ACC112 (cell line): ENCODE measurements at regions not wholly inside any gene's neighbourhood (a gene's known extent, or its start where the extent isn't known, plus 50 kb on each side); places are given as distances from the start of the nearest gene placed in this dataset.

Experiments
- H2AFZ ChIP-seq: fragments of 200-600 bp; sonication (generic); one replicate; pipeline ENCODE4 v1.6.0; 2017; ENCODE audit warnings: antibody characterized with exemption, low read length; ENCODE audit not compliant: unreplicated experiment
- H3K27ac ChIP-seq: fragments of 200-600 bp; sonication (generic); 2 replicates; pipeline ENCODE4 v1.5.1; 2014; ENCODE audit warnings: low read depth, mild to moderate bottlenecking, antibody characterized with exemption, low read length, moderate library complexity
- H3K27me3 ChIP-seq: fragments of 200-600 bp; sonication (generic); 2 replicates; pipeline ENCODE4 v1.6.1; 2014; ENCODE audit warnings: mild to moderate bottlenecking, antibody characterized with exemption, low read length, moderate library complexity, mixed read lengths; ENCODE audit not compliant: insufficient read depth
- H3K36me3 ChIP-seq: fragments of 200-600 bp; sonication (generic); 2 replicates; pipeline ENCODE4 v1.6.1; 2016; ENCODE audit warnings: mild to moderate bottlenecking, antibody characterized with exemption, low read length, moderate library complexity, mixed read lengths; ENCODE audit not compliant: insufficient read depth
- H3K4me1 ChIP-seq: fragments of 200-600 bp; sonication (generic); one replicate; pipeline ENCODE4 v1.6.1; 2016; ENCODE audit warnings: low read length, mixed read lengths; ENCODE audit not compliant: insufficient read depth, unreplicated experiment, control insufficient read depth
- H3K4me3 ChIP-seq: fragments of 200-600 bp; sonication (generic); 2 replicates; pipeline ENCODE4 v1.5.1; 2014; ENCODE audit warnings: mild to moderate bottlenecking, low read depth, low read length
- H3K79me2 ChIP-seq: fragments of 200-600 bp; sonication (generic); one replicate; pipeline ENCODE4 v1.6.0; 2016; ENCODE audit warnings: low read length; ENCODE audit not compliant: control insufficient read depth, unreplicated experiment, insufficient read depth

GRCh38 chr3:176933704-176934103 is 263.6 kb downstream of the TBL1XR1 start:
- H2AFZ ChIP-seq: no peak overlapping the region
- H3K36me3 ChIP-seq: no peaks in the 10 kb centered on the region
- peaks cover 2% of the 10 kb centered on the region; the same call in 1 of the 2 replicates for H3K27me3 ChIP-seq
- no peak overlapping the region for H3K4me3 ChIP-seq
- no peaks in the 10 kb centered on the region for H3K79me2 ChIP-seq
- no peaks in the 10 kb centered on the region for H3K4me1 ChIP-seq
- no peak overlapping the region for H3K27ac ChIP-seq

DNA sequence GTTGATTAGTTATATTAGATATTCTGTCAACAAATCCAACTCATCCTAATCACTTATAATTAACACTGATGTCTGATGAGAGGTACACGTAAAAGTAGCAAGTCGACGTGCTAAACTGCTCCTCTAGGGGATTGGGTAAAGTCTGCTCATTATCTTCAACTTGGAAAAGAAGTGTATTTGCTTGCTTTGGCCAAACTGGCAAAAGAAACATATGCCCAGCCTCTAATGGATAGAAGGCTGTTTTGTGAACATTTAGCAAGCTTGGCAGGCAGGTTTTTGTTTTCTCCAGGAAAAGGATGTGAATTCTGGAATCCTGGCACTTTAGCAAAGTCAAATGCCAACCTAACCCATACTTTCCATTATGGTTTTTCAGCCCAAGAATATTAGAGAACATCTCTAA is 264.8 kb downstream of the TBL1XR1 start:
- no peaks in the 10 kb centered on the region for H3K36me3 ChIP-seq
- H3K4me3 ChIP-seq: no peak overlapping the region
- no peak overlapping the region for H3K27ac ChIP-seq
- H2AFZ ChIP-seq: no peak overlapping the region
- H3K79me2 ChIP-seq: no peaks in the 10 kb centered on the region
- H3K4me1 ChIP-seq: no peaks in the 10 kb centered on the region
- peaks cover 9% of the 10 kb centered on the region; the same call in 1 of the 2 replicates for H3K27me3 ChIP-seq

GRCh38 chr3:176931991-176932390 is 265.3 kb downstream of the TBL1XR1 start:
- Histone ChIP-seq H3K27me3 (peaks cover 12% of the 10 kb centered on the region; the same call in 1 of the 2 replicates), H3K36me3 (no peaks in the 10 kb centered on the region), H3K4me1 (no peaks in the 10 kb centered on the region), H3K4me3 (no peak overlapping the region), H2AFZ (no peak overlapping the region), H3K79me2 (no peaks in the 10 kb centered on the region), H3K27ac (no peak overlapping the region)

GRCh38 chr3:176930942-176931341 is 266.3 kb downstream of the TBL1XR1 start:
- Histone ChIP-seq H3K27me3 (peaks cover 12% of the 10 kb centered on the region; the same call in 1 of the 2 replicates), H3K4me3 (no peak overlapping the region), H3K27ac (no peak overlapping the region), H2AFZ (no peak overlapping the region), H3K4me1 (no peaks in the 10 kb centered on the region), H3K79me2 (no peaks in the 10 kb centered on the region), H3K36me3 (no peaks in the 10 kb centered on the region)

GRCh38 chr3:176928582-176928931 is 268.7 kb downstream of the TBL1XR1 start:
- Histone ChIP-seq H3K4me3 (no peak overlapping the region), H3K27ac (no peak overlapping the region), H2AFZ (no peak overlapping the region), H3K27me3 (peaks cover 12% of the 10 kb centered on the region; the same call in 1 of the 2 replicates), H3K36me3 (no peaks in the 10 kb centered on the region), H3K79me2 (no peaks in the 10 kb centered on the region), H3K4me1 (no peaks in the 10 kb centered on the region)

- H3K27me3 ChIP-seq: peaks cover 12% of the 10 kb centered on the region; the same call in 1 of the 2 replicates
- no peaks in the 10 kb centered on the region for H3K36me3 ChIP-seq
- no peak overlapping the region for H2AFZ ChIP-seq
- H3K4me1 ChIP-seq: no peaks in the 10 kb centered on the region
- H3K79me2 ChIP-seq: no peaks in the 10 kb centered on the region
- no peak overlapping the region for H3K4me3 ChIP-seq
- no peak overlapping the region for H3K27ac ChIP-seq
Observed at GRCh38 chr3:176927706-176928581, 269.3 kb downstream of the TBL1XR1 start.

DNA sequence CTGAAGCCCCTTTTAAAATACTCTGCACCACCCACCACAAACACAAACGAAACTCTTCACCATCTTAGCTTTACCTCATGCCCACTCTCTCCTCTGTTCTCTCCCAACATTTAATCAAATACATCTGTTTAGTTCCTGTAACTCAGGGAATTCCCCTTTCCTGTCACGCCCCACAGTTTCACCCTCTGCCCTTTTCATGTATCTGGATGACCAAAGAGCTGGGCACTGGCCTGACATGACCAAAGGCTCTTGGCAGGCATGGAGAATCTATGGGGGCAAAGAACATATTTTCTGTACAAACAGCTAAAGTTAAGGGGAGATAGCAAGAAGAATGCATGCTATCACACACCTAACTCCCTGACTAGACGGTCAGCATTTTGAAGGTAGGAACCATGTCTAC is 270.0 kb downstream of the TBL1XR1 start:
- H3K27me3 ChIP-seq: peaks cover 12% of the 10 kb centered on the region; the same call in 1 of the 2 replicates
- no peak overlapping the region for H3K4me3 ChIP-seq
- H3K79me2 ChIP-seq: no peaks in the 10 kb centered on the region
- H3K36me3 ChIP-seq: no peaks in the 10 kb centered on the region
- no peak overlapping the region for H3K27ac ChIP-seq
- no peaks in the 10 kb centered on the region for H3K4me1 ChIP-seq
- H2AFZ ChIP-seq: no peak overlapping the region

GRCh38 chr3:176926688-176927087 is 270.6 kb downstream of the TBL1XR1 start:
- no peak overlapping the region for H2AFZ ChIP-seq
- H3K79me2 ChIP-seq: no peaks in the 10 kb centered on the region
- no peak overlapping the region for H3K27ac ChIP-seq
- no peak overlapping the region for H3K4me3 ChIP-seq
- H3K36me3 ChIP-seq: no peaks in the 10 kb centered on the region
- H3K4me1 ChIP-seq: no peaks in the 10 kb centered on the region
- peaks cover 12% of the 10 kb centered on the region; the same call in 1 of the 2 replicates for H3K27me3 ChIP-seq

DNA sequence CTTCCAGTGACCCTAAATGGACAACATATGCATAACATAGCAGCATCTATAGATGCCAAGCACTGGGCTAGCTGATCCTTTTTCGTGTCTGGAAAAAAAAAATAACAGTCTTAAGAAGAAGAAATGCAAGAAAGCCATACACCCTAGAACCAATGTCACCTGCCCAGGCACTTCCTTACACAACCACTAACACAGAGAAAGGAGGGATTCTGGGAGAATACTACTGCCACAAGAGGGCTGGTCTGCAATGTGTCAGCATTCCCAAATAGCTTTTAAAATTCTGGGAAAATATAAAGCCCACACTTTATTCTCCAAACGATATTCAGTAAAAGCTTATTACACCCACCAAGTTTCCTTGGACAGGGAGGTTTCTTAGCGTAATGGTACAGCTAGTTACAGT is 271.2 kb downstream of the TBL1XR1 start:
- Histone ChIP-seq H2AFZ (no peak overlapping the region), H3K79me2 (no peaks in the 10 kb centered on the region), H3K27me3 (peaks cover 12% of the 10 kb centered on the region; the same call in 1 of the 2 replicates), H3K36me3 (no peaks in the 10 kb centered on the region), H3K27ac (no peak overlapping the region), H3K4me3 (no peak overlapping the region), H3K4me1 (no peaks in the 10 kb centered on the region)

GRCh38 chr3:176920766-176921160 is 276.5 kb downstream of the TBL1XR1 start:
- H2AFZ ChIP-seq: no peak overlapping the region
- no peaks in the 10 kb centered on the region for H3K79me2 ChIP-seq
- no peak overlapping the region for H3K4me3 ChIP-seq

More at GRCh38 chr3:176920766-176921160, 276.5 kb downstream of the TBL1XR1 start:
- H3K27ac ChIP-seq: no peak overlapping the region
- H3K36me3 ChIP-seq: no peaks in the 10 kb centered on the region
- H3K27me3 ChIP-seq: no peaks in the 10 kb centered on the region
- peaks cover 2% of the 10 kb centered on the region for H3K4me1 ChIP-seq
